SK-N-SH (cell line): ENCODE measurements at regions not wholly inside any gene's neighbourhood (a gene's known extent, or its start where the extent isn't known, plus 50 kb on each side); places are given as distances from the start of the nearest gene placed in this dataset.
A peak's percentile ranks its signal among the peaks of the same experiment; 100 is the strongest.

ENCODE experiments used
- CTCF ChIA-PET: fragments of 300-600, 350-600 bp; formaldehyde crosslinking; extraction: SDS; loops from one replicate; lab custom pipeline; 2021; lab: Yijun Ruan, JAX
- POLR2A ChIA-PET: fragments of 350-600 bp; sonication (Branson Sonifier 250); formaldehyde crosslinking; extraction: SDS; loops from one replicate; lab custom pipeline; 2020; ENCODE audit warnings: antibody characterized with exemption, inconsistent platforms; lab: Yijun Ruan, JAX
- DNase-seq: peaks from one replicate; pipeline ENCODE4 v3.0.0; 2012
- H2AFZ ChIP-seq: fragments of 200-600 bp; sonication (generic); 2 replicates; pipeline ENCODE4 v1.8.1; 2016; ENCODE audit warnings: antibody characterized with exemption, mild to moderate bottlenecking, low read depth
- H3F3A ChIP-seq: fragments of 200-600 bp; sonication (generic); replicated peaks from 2 replicates; pipeline ENCODE3; 2016; ENCODE audit warnings: antibody characterized with exemption, mild to moderate bottlenecking; ENCODE audit not compliant: insufficient read depth
- H3K27ac ChIP-seq, 2 experiments: fragments of 200-500 bp in 1 of 2; fragments of 200-600 bp in 1 of 2; sonication (Bioruptor generic) in 1 of 2; sonication (generic), shearing (Covaris generic) in 1 of 2; 2 replicates each; pipeline versions ENCODE4 v1.5.1 to v1.6.1; 2014 to 2016; ENCODE audit warnings: low read depth in 2 of 2, inconsistent platforms in 1 of 2, low read length in 1 of 2, mild to moderate bottlenecking in 1 of 2, mixed read lengths in 1 of 2
- H3K27me3 ChIP-seq: fragments of 200-600 bp; sonication (generic), shearing (Covaris generic); 2 replicates; pipeline ENCODE4 v1.6.1; 2016; ENCODE audit warnings: mixed run types; ENCODE audit not compliant: insufficient read depth
- H3K36me3 ChIP-seq, 2 experiments: fragments of 200-500 bp in 1 of 2; fragments of 200-600 bp in 1 of 2; sonication (Bioruptor generic) in 1 of 2; sonication (generic) in 1 of 2; replicated peaks in 1 of 2; 2 replicates each; pipeline versions ENCODE3 to v1.5.1; 2014 to 2016; ENCODE audit warnings: low read length in 1 of 2, mild to moderate bottlenecking in 1 of 2; ENCODE audit not compliant: insufficient read depth in 2 of 2, control insufficient read depth in 1 of 2
- H3K4me1 ChIP-seq, 2 experiments: fragments of 200-500 bp in 1 of 2; fragments of 200-600 bp in 1 of 2; sonication (Bioruptor generic) in 1 of 2; sonication (generic), shearing (Covaris generic) in 1 of 2; 2 replicates each; pipeline versions ENCODE4 v1.5.1 to v1.6.1; 2014 to 2016; ENCODE audit warnings: low read depth in 1 of 2, low read length in 1 of 2, mixed run types in 1 of 2; ENCODE audit not compliant: insufficient read depth in 2 of 2, control insufficient read depth in 1 of 2
- H3K4me2 ChIP-seq: fragments of 200-600 bp; sonication (generic), shearing (Covaris generic); 2 replicates; pipeline ENCODE4 v1.6.1; 2017; ENCODE audit warnings: mixed run types
- H3K4me3 ChIP-seq, 2 experiments: fragments of 200-500 bp in 1 of 2; fragments of 200-600 bp in 1 of 2; sonication (Bioruptor generic) in 1 of 2; sonication (generic), shearing (Covaris generic) in 1 of 2; 2 replicates each; pipeline versions ENCODE4 v1.5.1 to v1.8.1; 2014 to 2016; ENCODE audit warnings: low read depth in 2 of 2, inconsistent platforms in 1 of 2, low read length in 1 of 2, mild to moderate bottlenecking in 1 of 2, mixed read lengths in 1 of 2, moderate library complexity in 1 of 2
- H3K79me2 ChIP-seq: fragments of 200-600 bp; sonication (generic); 2 replicates; pipeline ENCODE4 v1.8.1; 2017; ENCODE audit warnings: mild to moderate bottlenecking; ENCODE audit not compliant: insufficient read depth
- H3K9ac ChIP-seq: fragments of 200-600 bp; sonication (generic); 2 replicates; pipeline ENCODE4 v1.6.1; 2017; ENCODE audit warnings: mixed run types
- H3K9me2 ChIP-seq: fragments of 200-600 bp; sonication (generic); 2 replicates; pipeline ENCODE4 v1.6.1; 2017; ENCODE audit warnings: mixed run types
- H3K9me3 ChIP-seq: fragments of 200-600 bp; sonication (generic); 2 replicates; pipeline ENCODE4 v1.6.1; 2017; ENCODE audit warnings: mixed run types, mild to moderate bottlenecking, moderate library complexity
- H4K20me1 ChIP-seq: fragments of 200-600 bp; sonication (generic); 2 replicates; pipeline ENCODE4 v1.6.1; 2017; ENCODE audit warnings: mild to moderate bottlenecking, mixed run types; ENCODE audit not compliant: insufficient read depth
- ELF1 ChIP-seq: IDR thresholded peaks from 2 replicates; pipeline ENCODE4 v1.4.0; 2012
- FOXJ3 ChIP-seq: sonication (generic); formaldehyde crosslinking; IDR thresholded peaks from 2 replicates; pipeline ENCODE4 v1.5.1; 2020; ENCODE audit warnings: mild to moderate bottlenecking, missing genetic modification reagents
- FOXM1 ChIP-seq: IDR thresholded peaks from 2 replicates; pipeline ENCODE4 v1.4.0; 2012; ENCODE audit warnings: low read depth, mild to moderate bottlenecking
- JUND ChIP-seq: IDR thresholded peaks from 2 replicates; pipeline ENCODE4 v1.4.0; 2012
- MEF2A ChIP-seq: IDR thresholded peaks from 2 replicates; pipeline ENCODE4 v1.4.0; 2012; ENCODE audit warnings: low read depth, borderline replicate concordance
- RAD21 ChIP-seq: IDR thresholded peaks from 2 replicates; pipeline ENCODE4 v1.6.1; 2012; ENCODE audit warnings: mild to moderate bottlenecking, low read length
- REST ChIP-seq: IDR thresholded peaks from 2 replicates; pipeline ENCODE4 v1.6.1; 2012; ENCODE audit warnings: mild to moderate bottlenecking, low read depth, low read length, moderate library complexity
- RXRA ChIP-seq: IDR thresholded peaks from 2 replicates; pipeline ENCODE4 v1.4.0; 2012; ENCODE audit warnings: low read depth, mild to moderate bottlenecking, borderline replicate concordance
- SMC3 ChIP-seq: IDR thresholded peaks from 2 replicates; pipeline ENCODE4 v1.6.1; 2012; ENCODE audit warnings: low read depth, low read length, improper control_type of control experiment
- TAF1 ChIP-seq: IDR thresholded peaks from 2 replicates; pipeline ENCODE4 v1.6.1; 2012; ENCODE audit warnings: low read depth, mild to moderate bottlenecking, low read length, moderate library complexity, borderline replicate concordance
- TEAD4 ChIP-seq: IDR thresholded peaks from 2 replicates; pipeline ENCODE4 v1.4.0; 2012; ENCODE audit warnings: mild to moderate bottlenecking, borderline replicate concordance; ENCODE audit not compliant: insufficient read depth
- YY1 ChIP-seq: IDR thresholded peaks from 2 replicates; pipeline ENCODE4 v1.4.0; 2012; ENCODE audit warnings: low read depth, mild to moderate bottlenecking
- WGBS: methylation state at CpG from one replicate; pipeline ENCODE4 v1.1.6; 2017; ENCODE audit warnings: low lambda C conversion rate; 5-methylcytosine and 5-hydroxymethylcytosine counted together
- TF ChIP-seq, protein P1 (sequence below): IDR thresholded peaks from 2 replicates; pipeline ENCODE4 v1.4.0; 2012; ENCODE audit warnings: low read depth, borderline replicate concordance
- TF ChIP-seq, protein P2 (sequence below): IDR thresholded peaks from 2 replicates; pipeline ENCODE4; 2012
- TF ChIP-seq, protein P3 (sequence below): fragments of 150-350 bp; IDR thresholded peaks from 2 replicates; pipeline ENCODE4 v1.6.1; 2017; ENCODE audit warnings: antibody characterized with exemption, low read length, low read depth, borderline replicate concordance

DNA sequence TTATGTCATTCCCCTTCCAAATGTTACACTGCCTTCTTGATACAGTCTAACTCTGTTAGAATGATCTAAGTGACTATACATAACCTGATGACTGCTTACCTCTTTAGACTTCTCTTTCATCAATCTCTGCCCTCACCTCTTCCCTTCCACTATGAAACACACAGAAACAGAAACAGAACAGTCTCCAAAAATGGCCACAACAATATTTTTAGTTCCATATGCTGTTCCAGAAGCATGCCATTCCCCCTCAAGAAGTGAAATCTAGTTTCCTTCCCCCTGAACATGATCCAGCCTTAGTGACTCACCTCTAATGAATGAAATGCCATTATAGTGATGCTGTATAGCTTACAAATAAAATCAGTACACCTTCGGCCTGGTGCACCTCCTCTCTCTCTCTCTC is 229.3 kb upstream of the TENT5A start (continued):
- TF ChIP-seq, protein P1, sequence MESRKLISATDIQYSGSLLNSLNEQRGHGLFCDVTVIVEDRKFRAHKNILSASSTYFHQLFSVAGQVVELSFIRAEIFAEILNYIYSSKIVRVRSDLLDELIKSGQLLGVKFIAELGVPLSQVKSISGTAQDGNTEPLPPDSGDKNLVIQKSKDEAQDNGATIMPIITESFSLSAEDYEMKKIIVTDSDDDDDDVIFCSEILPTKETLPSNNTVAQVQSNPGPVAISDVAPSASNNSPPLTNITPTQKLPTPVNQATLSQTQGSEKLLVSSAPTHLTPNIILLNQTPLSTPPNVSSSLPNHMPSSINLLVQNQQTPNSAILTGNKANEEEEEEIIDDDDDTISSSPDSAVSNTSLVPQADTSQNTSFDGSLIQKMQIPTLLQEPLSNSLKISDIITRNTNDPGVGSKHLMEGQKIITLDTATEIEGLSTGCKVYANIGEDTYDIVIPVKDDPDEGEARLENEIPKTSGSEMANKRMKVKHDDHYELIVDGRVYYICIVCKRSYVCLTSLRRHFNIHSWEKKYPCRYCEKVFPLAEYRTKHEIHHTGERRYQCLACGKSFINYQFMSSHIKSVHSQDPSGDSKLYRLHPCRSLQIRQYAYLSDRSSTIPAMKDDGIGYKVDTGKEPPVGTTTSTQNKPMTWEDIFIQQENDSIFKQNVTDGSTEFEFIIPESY: no peak
- TF ChIP-seq REST (no peak), JUND (peak; percentile 86)

DNA sequence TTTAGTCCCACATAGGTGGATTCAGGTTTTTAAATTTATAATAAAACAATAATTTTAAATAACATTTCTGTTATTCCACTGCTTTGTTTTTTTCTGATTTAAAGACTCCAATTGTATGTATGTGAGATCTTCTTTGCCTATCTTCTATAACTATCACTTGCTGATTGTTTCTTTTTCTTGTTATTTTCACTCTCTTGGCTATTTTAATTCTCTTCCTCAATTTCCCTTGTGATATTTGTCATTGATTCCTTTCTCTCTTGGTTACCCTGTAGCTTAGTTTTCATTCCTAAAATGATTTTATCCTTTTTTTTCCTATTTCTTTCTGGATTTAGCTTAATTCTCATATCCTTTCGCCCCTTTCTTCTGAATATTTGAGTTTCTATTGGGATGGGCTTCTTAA is 227.3 kb upstream of the TENT5A start:
- H3K4me2 ChIP-seq: no peak overlapping the region
- TF ChIP-seq FOXM1 (no peak), MEF2A (no peak), TEAD4 (no peak)
- H3F3A ChIP-seq: peaks cover 9% of the 10 kb centered on the region
- no peak overlapping the region for H2AFZ ChIP-seq
- H3K9me3 ChIP-seq: peaks cover 12% of the 10 kb centered on the region; the same call in 1 of the 2 replicates
- POLR2A ChIA-PET: no interaction called here
- DNase-seq: no peak
- H3K9me2 ChIP-seq: no peaks in the 10 kb centered on the region
- no peaks in the 10 kb centered on the region for H3K79me2 ChIP-seq
- no peak overlapping the region for H3K4me3 ChIP-seq
- WGBS: 69% methylated on average over 1 of the region's 1 CpG
- peaks cover 0 to 2% of the 10 kb centered on the region in 2 experiments for H3K36me3 ChIP-seq
- CTCF ChIA-PET: interaction anchor here (1.4 kb wide), 1 partner anchor 202 kb away, joined by 3 read pairs; no protein-coding TSS in a partner anchor
- no peak overlapping the region for H3K9ac ChIP-seq
- no peak overlapping the region for H3K27ac ChIP-seq
- H4K20me1 ChIP-seq: no peaks in the 10 kb centered on the region
- no peaks in the 10 kb centered on the region; a peak in 1 of 4 replicates for H3K4me1 ChIP-seq
- no peaks in the 10 kb centered on the region for H3K27me3 ChIP-seq

GRCh38 chr6:81979329-81979728 is 226.8 kb upstream of the TENT5A start:
- H3K9ac ChIP-seq: no peak overlapping the region
- POLR2A ChIA-PET: no interaction called here
- H3K27ac ChIP-seq: no peak overlapping the region
- peaks cover 0 to 2% of the 10 kb centered on the region in 2 experiments for H3K36me3 ChIP-seq
- no peak overlapping the region for H3K4me2 ChIP-seq
- H3F3A ChIP-seq: peaks cover 6% of the 10 kb centered on the region
- no peaks in the 10 kb centered on the region for H3K27me3 ChIP-seq
- H3K4me3 ChIP-seq: no peak overlapping the region
- DNase-seq: no peak
- CTCF ChIA-PET: interaction anchor here (1.4 kb wide), 1 partner anchor 201 kb away, joined by 3 read pairs; no protein-coding TSS in a partner anchor
- H3K9me2 ChIP-seq: no peaks in the 10 kb centered on the region
- no peaks in the 10 kb centered on the region for H4K20me1 ChIP-seq
- peaks cover 12% of the 10 kb centered on the region; the same call in 1 of the 2 replicates for H3K9me3 ChIP-seq
- no peaks in the 10 kb centered on the region; a peak in 1 of 4 replicates for H3K4me1 ChIP-seq
- H2AFZ ChIP-seq: no peak overlapping the region
- H3K79me2 ChIP-seq: no peaks in the 10 kb centered on the region
- TF ChIP-seq, protein P2, sequence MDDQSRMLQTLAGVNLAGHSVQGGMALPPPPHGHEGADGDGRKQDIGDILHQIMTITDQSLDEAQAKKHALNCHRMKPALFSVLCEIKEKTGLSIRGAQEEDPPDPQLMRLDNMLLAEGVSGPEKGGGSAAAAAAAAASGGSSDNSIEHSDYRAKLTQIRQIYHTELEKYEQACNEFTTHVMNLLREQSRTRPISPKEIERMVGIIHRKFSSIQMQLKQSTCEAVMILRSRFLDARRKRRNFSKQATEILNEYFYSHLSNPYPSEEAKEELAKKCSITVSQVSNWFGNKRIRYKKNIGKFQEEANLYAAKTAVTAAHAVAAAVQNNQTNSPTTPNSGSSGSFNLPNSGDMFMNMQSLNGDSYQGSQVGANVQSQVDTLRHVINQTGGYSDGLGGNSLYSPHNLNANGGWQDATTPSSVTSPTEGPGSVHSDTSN: no peak
- TF ChIP-seq TAF1: no peak
- no peak for TF ChIP-seq RAD21
- no peak for TF ChIP-seq YY1
- TF ChIP-seq FOXM1: no peak
- no peak for TF ChIP-seq SMC3
- no peak for TF ChIP-seq REST
- TF ChIP-seq RXRA: no peak
- TF ChIP-seq FOXJ3 (CRISPR knock-in tag): no peak
- TF ChIP-seq JUND: no peak
- no peak for TF ChIP-seq ELF1
- TF ChIP-seq, protein P3, sequence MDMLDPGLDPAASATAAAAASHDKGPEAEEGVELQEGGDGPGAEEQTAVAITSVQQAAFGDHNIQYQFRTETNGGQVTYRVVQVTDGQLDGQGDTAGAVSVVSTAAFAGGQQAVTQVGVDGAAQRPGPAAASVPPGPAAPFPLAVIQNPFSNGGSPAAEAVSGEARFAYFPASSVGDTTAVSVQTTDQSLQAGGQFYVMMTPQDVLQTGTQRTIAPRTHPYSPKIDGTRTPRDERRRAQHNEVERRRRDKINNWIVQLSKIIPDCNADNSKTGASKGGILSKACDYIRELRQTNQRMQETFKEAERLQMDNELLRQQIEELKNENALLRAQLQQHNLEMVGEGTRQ: no peak
